B cell (primary cell): ENCODE measurements at regions not wholly inside any gene's neighbourhood (a gene's known extent, or its start where the extent isn't known, plus 50 kb on each side); places are given as distances from the start of the nearest gene placed in this dataset.

Source experiments
- ATAC-seq: fragments of 200-7000 bp; cut with Tn5 transposase; one replicate; pipeline ENCODE4 v1.10.0; 2021; ENCODE audit warnings: low read depth, mild to moderate bottlenecking, moderate number of reproducible peaks, moderate library complexity
- CTCF ChIA-PET: fragments of 350-600 bp; sonication (Branson Sonifier 250); formaldehyde crosslinking; loops from one replicate; lab custom pipeline; 2021; ENCODE audit warnings: antibody characterized with exemption, inconsistent platforms; lab: Charles Lee
- POLR2A ChIA-PET: fragments of 350-600 bp; sonication (Branson Sonifier 250); formaldehyde crosslinking; loops from one replicate; lab custom pipeline; 2021; ENCODE audit warnings: antibody characterized with exemption; lab: Charles Lee
- DNase-seq: peaks from one replicate; pipeline ENCODE4 v3.0.0; 2013
- H2AFZ ChIP-seq: 2 replicates; pipeline ENCODE4 v1.6.1; 2012; ENCODE audit warnings: mild to moderate bottlenecking, low read depth, low read length; ENCODE audit not compliant: insufficient read depth, poor library complexity, severe bottlenecking
- H3K27ac ChIP-seq, 2 donors: 1 replicate in 1 of 2; 2 replicates in 1 of 2; pipeline ENCODE4 v1.5.1; 2012 to 2013; ENCODE audit warnings: low read length in 2 of 2, mild to moderate bottlenecking in 2 of 2, moderate library complexity in 1 of 2
- H3K27me3 ChIP-seq, 4 experiments: fragments of 200-600 bp in 1 of 4; sonication (generic) in 1 of 4; replicated peaks in 1 of 4; 1 replicate in 2 of 4; 2 replicates in 2 of 4; pipeline versions ENCODE4 v1.6.1 to v1.7.0; 2013 to 2016; ENCODE audit warnings: low read length in 3 of 4, mild to moderate bottlenecking in 2 of 4, mixed read lengths in 1 of 4, moderate library complexity in 1 of 4; ENCODE audit not compliant: insufficient read depth in 4 of 4, control insufficient read depth in 3 of 4; ENCODE audit errors: control extremely low read depth in 1 of 4
- H3K36me3 ChIP-seq, 2 experiments: replicated peaks in 1 of 2; 1 replicate in 1 of 2; 2 replicates in 1 of 2; pipeline versions ENCODE4 v1.6.1 to v1.7.1; 2013; ENCODE audit warnings: low read length in 1 of 2; ENCODE audit not compliant: insufficient read depth in 2 of 2, control insufficient read depth in 1 of 2; ENCODE audit errors: control extremely low read depth in 1 of 2, extremely low read depth in 1 of 2
- H3K4me1 ChIP-seq, 2 donors: fragments of 200-600 bp in 1 of 2; sonication (generic) in 1 of 2; 1 replicate in 1 of 2; 2 replicates in 1 of 2; pipeline versions ENCODE4 v1.5.1 to v1.6.1; 2013 to 2017; ENCODE audit warnings: low read length in 2 of 2; ENCODE audit not compliant: control insufficient read depth in 2 of 2, insufficient read depth in 2 of 2
- H3K4me2 ChIP-seq: replicated peaks from 2 replicates; pipeline ENCODE3; 2012; ENCODE audit warnings: mild to moderate bottlenecking, low read depth, low read length; ENCODE audit not compliant: poor library complexity, severe bottlenecking
- H3K4me3 ChIP-seq, 5 experiments: fragments of 200-600 bp in 1 of 5; sonication (generic) in 1 of 5; 1 replicate in 3 of 5; 2 replicates in 2 of 5; pipeline versions ENCODE4 v1.5.1 to v1.7.0; 2011 to 2016; ENCODE audit warnings: low read length in 4 of 5, mild to moderate bottlenecking in 4 of 5, low read depth in 2 of 5, control low read depth in 1 of 5, moderate library complexity in 1 of 5; ENCODE audit not compliant: insufficient read depth in 1 of 5; ENCODE audit errors: control extremely low read depth in 1 of 5, extremely low read depth in 1 of 5
- H3K79me2 ChIP-seq: fragments of 200-600 bp; sonication (generic); one replicate; pipeline ENCODE4 v1.6.0; 2016; ENCODE audit warnings: low read length; ENCODE audit not compliant: control insufficient read depth, insufficient read depth
- H3K9ac ChIP-seq: fragments of 200-600 bp; sonication (generic); 2 replicates; pipeline ENCODE4 v1.6.1; 2017; ENCODE audit warnings: mild to moderate bottlenecking, low read length, moderate library complexity
- H3K9me3 ChIP-seq, 3 donors: one replicate each; pipeline versions ENCODE4 v1.6.1 to v1.7.1; 2013; ENCODE audit warnings: low read length in 2 of 3; ENCODE audit not compliant: control insufficient read depth in 2 of 3, insufficient read depth in 1 of 3; ENCODE audit errors: control extremely low read depth in 1 of 3
- H4K20me1 ChIP-seq: 2 replicates; pipeline ENCODE4 v1.6.0; 2012; ENCODE audit warnings: mild to moderate bottlenecking, low read length; ENCODE audit not compliant: insufficient read depth, control insufficient read depth, poor library complexity, severe bottlenecking
- H3K27ac Mint-ChIP-seq: one replicate; pipeline ENCODE4 v1.8.0; 2021; ENCODE audit warnings: mixed read lengths
- H3K27me3 Mint-ChIP-seq: one replicate; pipeline ENCODE4 v1.8.0; 2021; ENCODE audit warnings: mixed read lengths
- H3K4me1 Mint-ChIP-seq: one replicate; pipeline ENCODE4 v1.8.0; 2021; ENCODE audit warnings: mixed read lengths
- H3K4me3 Mint-ChIP-seq: one replicate; pipeline ENCODE4 v1.8.0; 2021; ENCODE audit warnings: mixed read lengths
- H3K9me3 Mint-ChIP-seq: one replicate; pipeline ENCODE4 v1.8.0; 2022; ENCODE audit warnings: mixed read lengths; ENCODE audit not compliant: insufficient read depth
- EZH2 ChIP-seq: IDR thresholded peaks from 2 replicates; pipeline ENCODE4 v1.6.1; 2012; ENCODE audit warnings: borderline replicate concordance, low read depth, mild to moderate bottlenecking, moderate library complexity, low read length; ENCODE audit not compliant: insufficient read depth, poor library complexity, severe bottlenecking
- WGBS: methylation state at CpG from one replicate; pipeline ENCODE4 v1.1.5; 2013; ENCODE audit warnings: missing lambda C conversion rate; ENCODE audit not compliant: insufficient coverage; 5-methylcytosine and 5-hydroxymethylcytosine counted together
- intact Hi-C: fragments of 100-400 bp; cut with micrococcal nuclease; formaldehyde crosslinking; loops from one replicate; pipeline ENCODE4 v1.10.0; 2022
- TF ChIP-seq, protein P1 (sequence below): fragments of 200-600 bp; IDR thresholded peaks from one replicate; pipeline ENCODE4 v1.8.0; 2022; ENCODE audit warnings: antibody characterized with exemption, mild to moderate bottlenecking

DNA sequence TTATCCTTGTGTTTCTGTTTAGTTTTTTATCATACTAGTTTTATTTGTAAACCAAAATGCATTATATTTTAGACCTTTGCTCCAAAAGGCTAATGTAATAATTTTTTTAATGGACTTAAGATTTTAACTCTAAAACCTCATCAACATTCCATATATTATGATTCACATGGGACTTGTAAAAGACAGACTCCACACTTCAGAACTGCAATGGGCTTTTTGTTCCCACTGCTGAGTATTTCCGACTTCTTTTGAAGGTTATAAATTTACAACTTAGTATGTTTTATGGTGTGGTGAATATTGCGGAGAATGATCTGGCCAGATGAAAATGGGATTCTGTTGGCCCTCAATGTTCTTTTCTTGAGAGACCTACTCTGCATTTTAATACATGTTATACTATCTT, 678.5 kb downstream of the USP25 start:
- DNase-seq (no peak), ATAC-seq (no peak)
- no peak overlapping the region for H3K9ac ChIP-seq
- H3K4me1 ChIP-seq: no peaks in the 10 kb centered on the region
- H3K9me3 Mint-ChIP-seq: no peaks in the 10 kb centered on the region
- H3K27me3 Mint-ChIP-seq: no peaks in the 10 kb centered on the region
- ChIA-PET POLR2A (no interaction called here), CTCF (no interaction called here)
- no CpG with 5 or more reads among the region's 2 CpGs for WGBS
- H3K4me3 Mint-ChIP-seq: no peak overlapping the region
- H3K27ac Mint-ChIP-seq: no peak overlapping the region
- no peaks in the 10 kb centered on the region for H3K36me3 ChIP-seq
- no peak overlapping the region for H3K4me3 ChIP-seq
- no peaks in the 10 kb centered on the region for H3K27me3 ChIP-seq
- TF ChIP-seq EZH2: no peak
- TF ChIP-seq, protein P1, sequence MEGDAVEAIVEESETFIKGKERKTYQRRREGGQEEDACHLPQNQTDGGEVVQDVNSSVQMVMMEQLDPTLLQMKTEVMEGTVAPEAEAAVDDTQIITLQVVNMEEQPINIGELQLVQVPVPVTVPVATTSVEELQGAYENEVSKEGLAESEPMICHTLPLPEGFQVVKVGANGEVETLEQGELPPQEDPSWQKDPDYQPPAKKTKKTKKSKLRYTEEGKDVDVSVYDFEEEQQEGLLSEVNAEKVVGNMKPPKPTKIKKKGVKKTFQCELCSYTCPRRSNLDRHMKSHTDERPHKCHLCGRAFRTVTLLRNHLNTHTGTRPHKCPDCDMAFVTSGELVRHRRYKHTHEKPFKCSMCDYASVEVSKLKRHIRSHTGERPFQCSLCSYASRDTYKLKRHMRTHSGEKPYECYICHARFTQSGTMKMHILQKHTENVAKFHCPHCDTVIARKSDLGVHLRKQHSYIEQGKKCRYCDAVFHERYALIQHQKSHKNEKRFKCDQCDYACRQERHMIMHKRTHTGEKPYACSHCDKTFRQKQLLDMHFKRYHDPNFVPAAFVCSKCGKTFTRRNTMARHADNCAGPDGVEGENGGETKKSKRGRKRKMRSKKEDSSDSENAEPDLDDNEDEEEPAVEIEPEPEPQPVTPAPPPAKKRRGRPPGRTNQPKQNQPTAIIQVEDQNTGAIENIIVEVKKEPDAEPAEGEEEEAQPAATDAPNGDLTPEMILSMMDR: no peak
- H3K4me2 ChIP-seq: no peak overlapping the region
- H4K20me1 ChIP-seq: no peaks in the 10 kb centered on the region
- no peak overlapping the region for H2AFZ ChIP-seq
- H3K9me3 ChIP-seq: peaks cover 0 to 2% (median 0%) of the 10 kb centered on the region in 3 donors
- intact Hi-C loops: no loop called here
- H3K27ac ChIP-seq: no peak overlapping the region
- no peaks in the 10 kb centered on the region for H3K79me2 ChIP-seq
- no peaks in the 10 kb centered on the region for H3K4me1 Mint-ChIP-seq

DNA sequence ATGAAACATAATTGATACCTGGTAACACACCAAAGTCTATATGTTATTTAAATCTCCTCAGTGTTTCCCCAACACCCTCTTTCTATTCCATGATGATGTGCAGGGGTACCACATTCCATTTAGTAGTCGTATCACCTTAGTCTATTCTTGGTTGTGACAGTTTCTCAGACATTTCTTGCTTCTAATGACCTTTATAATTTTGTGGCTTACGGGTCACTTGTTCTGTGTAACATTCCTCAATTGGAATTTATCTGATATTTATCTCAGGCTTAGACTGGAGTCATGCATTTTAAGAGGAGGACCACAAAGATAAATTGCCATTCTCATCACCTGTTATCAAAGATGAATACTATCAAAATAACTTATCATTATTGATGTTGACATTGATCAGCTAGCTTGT, 679.6 kb downstream of the USP25 start:
- H2AFZ ChIP-seq: no peak overlapping the region
- intact Hi-C loops: no loop called here
- H3K27me3 ChIP-seq: no peaks in the 10 kb centered on the region
- H3K4me3 ChIP-seq: no peak overlapping the region
- H3K27ac ChIP-seq: no peak overlapping the region
- no peaks in the 10 kb centered on the region for H3K27me3 Mint-ChIP-seq
- ATAC-seq (no peak), DNase-seq (no peak)
- H3K36me3 ChIP-seq: no peaks in the 10 kb centered on the region
- no CpG with 5 or more reads among the region's 2 CpGs for WGBS
- no peaks in the 10 kb centered on the region for H3K9me3 ChIP-seq
- no peaks in the 10 kb centered on the region for H4K20me1 ChIP-seq
- POLR2A ChIA-PET: no interaction called here
- CTCF ChIA-PET: no interaction called here
- no peak for TF ChIP-seq EZH2
- TF ChIP-seq, protein P1: no peak
- H3K4me1 Mint-ChIP-seq: no peaks in the 10 kb centered on the region
- no peak overlapping the region for H3K4me3 Mint-ChIP-seq
- H3K79me2 ChIP-seq: no peaks in the 10 kb centered on the region
- no peaks in the 10 kb centered on the region for H3K4me1 ChIP-seq
- no peaks in the 10 kb centered on the region for H3K9me3 Mint-ChIP-seq
- no peak overlapping the region for H3K4me2 ChIP-seq
- no peak overlapping the region for H3K9ac ChIP-seq
- no peak overlapping the region for H3K27ac Mint-ChIP-seq
